ENCODE measurements at regions not wholly inside any gene's neighbourhood (a gene's known extent, or its start where the extent isn't known, plus 50 kb on each side); places are given as distances from the start of the nearest gene placed in this dataset.

- Histone ChIP-seq H3K4me3 (ENCODE audit: low read depth, low read length) (no peak overlapping the region), H3K27ac (no peak overlapping the region), H3K4me1 (no peaks in the 10 kb centered on the region), H3K79me2 (no peaks in the 10 kb centered on the region), H3K4me2 (ENCODE audit: low read length) (no peak overlapping the region), H3K27me3 (ENCODE audit: control insufficient read depth, insufficient read depth, low read length) (no peaks in the 10 kb centered on the region), H3K36me3 (ENCODE audit: control insufficient read depth, insufficient read depth, low read length) (no peaks in the 10 kb centered on the region), H3K9me3 (ENCODE audit: control insufficient read depth, low read length) (no peaks in the 10 kb centered on the region), H2AFZ (no peak overlapping the region), H3K9ac (no peak overlapping the region)
- no peak for TF ChIP-seq CTCF (IDR thresholded peaks at IDR 0.05)
These were observed 129.8 kb upstream of the DAB1 start for GRCh38 chr1:57553666-57554065.

- H3K79me2 ChIP-seq = no peaks in the 10 kb centered on the region
- no peaks in the 10 kb centered on the region for H3K36me3 ChIP-seq (ENCODE audit: control insufficient read depth, insufficient read depth, low read length)
- no peak for TF ChIP-seq CTCF (IDR thresholded peaks at IDR 0.05)
- no peaks in the 10 kb centered on the region for H3K4me1 ChIP-seq
- no peak overlapping the region for H2AFZ ChIP-seq
- H3K27ac ChIP-seq = no peak overlapping the region
- no peaks in the 10 kb centered on the region for H3K27me3 ChIP-seq (ENCODE audit: control insufficient read depth, insufficient read depth, low read length)
- H3K9ac ChIP-seq = no peak overlapping the region
- H3K4me3 ChIP-seq (ENCODE audit: low read depth, low read length) = no peak overlapping the region
- H3K4me2 ChIP-seq (ENCODE audit: low read length) = no peak overlapping the region
- no peaks in the 10 kb centered on the region for H3K9me3 ChIP-seq (ENCODE audit: control insufficient read depth, low read length)
These were observed 127.6 kb upstream of the DAB1 start for GRCh38 chr1:57551476-57551875.

GRCh38 chr1:57550092-57550491 lies 126.2 kb upstream of the DAB1 start:
- no peak overlapping the region for H3K4me3 ChIP-seq (ENCODE audit: low read depth, low read length)
- no peak for TF ChIP-seq CTCF (IDR thresholded peaks at IDR 0.05)
- no peak overlapping the region for H3K4me2 ChIP-seq (ENCODE audit: low read length)
- H3K27ac ChIP-seq = no peak overlapping the region
- no peaks in the 10 kb centered on the region for H3K27me3 ChIP-seq (ENCODE audit: control insufficient read depth, insufficient read depth, low read length)
- no peaks in the 10 kb centered on the region for H3K9me3 ChIP-seq (ENCODE audit: control insufficient read depth, low read length)
- H2AFZ ChIP-seq = no peak overlapping the region
- H3K36me3 ChIP-seq (ENCODE audit: control insufficient read depth, insufficient read depth, low read length) = no peaks in the 10 kb centered on the region
- no peak overlapping the region for H3K9ac ChIP-seq
- H3K79me2 ChIP-seq = no peaks in the 10 kb centered on the region
- no peaks in the 10 kb centered on the region for H3K4me1 ChIP-seq

GRCh38 chr1:57549300-57549699 lies 125.4 kb upstream of the DAB1 start:
- no peaks in the 10 kb centered on the region for H3K79me2 ChIP-seq
- H2AFZ ChIP-seq = no peak overlapping the region
- no peak overlapping the region for H3K4me2 ChIP-seq (ENCODE audit: low read length)
- H3K4me1 ChIP-seq = no peaks in the 10 kb centered on the region
- H3K36me3 ChIP-seq (ENCODE audit: control insufficient read depth, insufficient read depth, low read length) = no peaks in the 10 kb centered on the region
- H3K4me3 ChIP-seq (ENCODE audit: low read depth, low read length) = no peak overlapping the region
- H3K9me3 ChIP-seq (ENCODE audit: control insufficient read depth, low read length) = no peaks in the 10 kb centered on the region
- TF ChIP-seq CTCF (IDR thresholded peaks at IDR 0.05) = no peak
- H3K27ac ChIP-seq = no peak overlapping the region
- no peak overlapping the region for H3K9ac ChIP-seq
- H3K27me3 ChIP-seq (ENCODE audit: control insufficient read depth, insufficient read depth, low read length) = no peaks in the 10 kb centered on the region

GRCh38 chr1:57546549-57547330 lies 122.9 kb upstream of the DAB1 start:
- Histone ChIP-seq H3K79me2 (no peaks in the 10 kb centered on the region), H3K9ac (no peak overlapping the region), H3K27ac (no peak overlapping the region), H3K4me1 (no peaks in the 10 kb centered on the region), H2AFZ (no peak overlapping the region), H3K9me3 (ENCODE audit: control insufficient read depth, low read length) (no peaks in the 10 kb centered on the region), H3K27me3 (ENCODE audit: control insufficient read depth, insufficient read depth, low read length) (no peaks in the 10 kb centered on the region), H3K4me3 (ENCODE audit: low read depth, low read length) (no peak overlapping the region), H3K4me2 (ENCODE audit: low read length) (no peak overlapping the region), H3K36me3 (ENCODE audit: control insufficient read depth, insufficient read depth, low read length) (no peaks in the 10 kb centered on the region)
- TF ChIP-seq CTCF (IDR thresholded peaks at IDR 0.05) = no peak

Data from parathyroid adenoma (tissue), 2 donors.